IMR-90 (cell line): ENCODE measurements at regions not wholly inside any gene's neighbourhood (a gene's known extent, or its start where the extent isn't known, plus 50 kb on each side); places are given as distances from the start of the nearest gene placed in this dataset.

ENCODE experiments used
- ATAC-seq: fragments of 200-7000 bp; cut with Tn5 transposase; 2 replicates; pipeline ENCODE4 v1.9.1; 2020; ENCODE audit warnings: low read depth, mild to moderate bottlenecking, moderate library complexity
- BruUV-seq: library from RNA; stranded (reverse); fragments of 400-500 nt; replicated peaks from 2 replicates; lab custom pipeline; 2021; lab: Mats Ljungman, UMichigan
- CTCF ChIA-PET: fragments of 300-600 bp; formaldehyde crosslinking; extraction: SDS; loops from one replicate; lab custom pipeline; 2021; ENCODE audit warnings: antibody characterized with exemption; lab: Yijun Ruan, JAX
- POLR2A ChIA-PET: fragments of 300-600 bp; sonication (Branson Sonifier 250); formaldehyde crosslinking; loops from one replicate; lab custom pipeline; 2022; ENCODE audit warnings: antibody characterized with exemption; ENCODE audit not compliant: unreplicated experiment; lab: Charles Lee
- DNase-seq: peaks from one replicate; pipeline ENCODE4 v3.0.0; 2013
- H2AFZ ChIP-seq: replicated peaks from 2 replicates; pipeline ENCODE3; 2013; ENCODE audit warnings: low read length, mild to moderate bottlenecking; ENCODE audit not compliant: poor library complexity
- H2AK5ac ChIP-seq: 2 replicates; pipeline ENCODE4 v1.6.1; 2013; ENCODE audit warnings: low read depth, low read length, inconsistent platforms
- H2AK9ac ChIP-seq: replicated peaks from 2 replicates; pipeline ENCODE3; 2013; ENCODE audit warnings: mild to moderate bottlenecking, low read depth, low read length, moderate library complexity; ENCODE audit not compliant: poor library complexity
- H2BK120ac ChIP-seq: 2 replicates; pipeline ENCODE4 v1.6.1; 2013; ENCODE audit warnings: low read depth, low read length, inconsistent platforms
- H2BK15ac ChIP-seq: 3 replicates; pipeline ENCODE4 v1.6.1; 2013; ENCODE audit warnings: low read depth, low read length, inconsistent platforms
- H2BK20ac ChIP-seq: 2 replicates; pipeline ENCODE4 v1.6.1; 2013; ENCODE audit warnings: low read depth, mild to moderate bottlenecking, inconsistent platforms, low read length, moderate library complexity
- H2BK5ac ChIP-seq: 2 replicates; pipeline ENCODE4 v1.6.1; 2013; ENCODE audit warnings: mild to moderate bottlenecking, low read depth, low read length, inconsistent platforms; ENCODE audit not compliant: poor library complexity, severe bottlenecking
- H3K14ac ChIP-seq: replicated peaks from 2 replicates; pipeline ENCODE4 v1.6.1; 2013; ENCODE audit warnings: low read depth, low read length, inconsistent platforms
- H3K18ac ChIP-seq: 2 replicates; pipeline ENCODE4 v1.6.1; 2013; ENCODE audit warnings: low read depth, low read length, control low read depth
- H3K23ac ChIP-seq: 2 replicates; pipeline ENCODE4 v1.6.1; 2013; ENCODE audit warnings: low read depth, low read length, inconsistent platforms
- H3K27ac ChIP-seq: 2 replicates; pipeline ENCODE4 v1.5.1; 2013; ENCODE audit warnings: mild to moderate bottlenecking, control low read depth, low read length; ENCODE audit not compliant: insufficient read depth
- H3K27me3 ChIP-seq: 2 replicates; pipeline ENCODE4 v1.6.1; 2013; ENCODE audit warnings: low read length; ENCODE audit not compliant: control insufficient read depth, insufficient read depth
- H3K36me3 ChIP-seq: 2 replicates; pipeline ENCODE4 v1.6.1; 2013; ENCODE audit warnings: low read length, mixed read lengths; ENCODE audit not compliant: control insufficient read depth, insufficient read depth
- H3K4ac ChIP-seq: 2 replicates; pipeline ENCODE4 v1.6.1; 2013; ENCODE audit warnings: low read depth, low read length, inconsistent platforms
- H3K4me1 ChIP-seq: 2 replicates; pipeline ENCODE4 v1.6.1; 2013; ENCODE audit warnings: low read length, mixed read lengths; ENCODE audit not compliant: control insufficient read depth, insufficient read depth
- H3K4me2 ChIP-seq: 2 replicates; pipeline ENCODE4 v1.6.1; 2013; ENCODE audit warnings: low read depth, mild to moderate bottlenecking, control low read depth, low read length, moderate library complexity
- H3K4me3 ChIP-seq: 2 replicates; pipeline ENCODE4 v1.5.1; 2013; ENCODE audit warnings: low read depth, mild to moderate bottlenecking, control low read depth, low read length, moderate library complexity; ENCODE audit not compliant: insufficient read depth
- H3K56ac ChIP-seq: 2 replicates; pipeline ENCODE4 v1.6.1; 2013; ENCODE audit warnings: low read length, inconsistent platforms; ENCODE audit not compliant: insufficient read depth; ENCODE audit errors: extremely low read depth
- H3K79me1 ChIP-seq, 2 experiments: 2 replicates each; pipeline ENCODE4 v1.6.1; 2013; ENCODE audit warnings: low read length in 2 of 2, inconsistent platforms in 1 of 2, low read depth in 1 of 2
- H3K9ac ChIP-seq: 2 replicates; pipeline ENCODE4 v1.6.1; 2013; ENCODE audit warnings: low read depth, low read length, control low read depth
- H3K9me1 ChIP-seq: 2 replicates; pipeline ENCODE4 v1.6.1; 2013; ENCODE audit warnings: low read length, inconsistent platforms; ENCODE audit not compliant: insufficient read depth
- H3K9me3 ChIP-seq: 2 replicates; pipeline ENCODE4 v1.6.1; 2013; ENCODE audit warnings: low read length; ENCODE audit not compliant: control insufficient read depth, insufficient read depth
- H4K20me1 ChIP-seq: 2 replicates; pipeline ENCODE4 v1.6.1; 2013; ENCODE audit warnings: low read length, inconsistent platforms; ENCODE audit not compliant: insufficient read depth
- H4K5ac ChIP-seq: 2 replicates; pipeline ENCODE4 v1.6.1; 2013; ENCODE audit warnings: mild to moderate bottlenecking, low read depth, low read length, control low read depth
- H4K8ac ChIP-seq, 2 experiments: 2 replicates each; pipeline ENCODE4 v1.6.1; 2013; ENCODE audit warnings: low read depth in 2 of 2, low read length in 2 of 2, control low read depth in 1 of 2, inconsistent platforms in 1 of 2
- H4K91ac ChIP-seq: 2 replicates; pipeline ENCODE4 v1.6.1; 2013; ENCODE audit warnings: low read depth, low read length, inconsistent platforms; ENCODE audit not compliant: insufficient read depth
- BHLHE40 ChIP-seq: fragments of 150-350 bp; IDR thresholded peaks from 2 replicates; pipeline ENCODE4 v1.6.1; 2016; ENCODE audit warnings: mild to moderate bottlenecking, low read depth, low read length
- CEBPB ChIP-seq: IDR thresholded peaks from 2 replicates; pipeline ENCODE4 v1.6.1; 2012; ENCODE audit warnings: low read depth, low read length, improper control_type of control experiment
- CHD1 ChIP-seq: IDR thresholded peaks from 2 replicates; pipeline ENCODE4 v1.6.1; 2012; ENCODE audit warnings: low read depth, low read length, improper control_type of control experiment
- FOS ChIP-seq: fragments of 150-350 bp; IDR thresholded peaks from 2 replicates; pipeline ENCODE4 v1.6.1; 2016; ENCODE audit warnings: low read depth, low read length
- MAFK ChIP-seq: IDR thresholded peaks from 2 replicates; pipeline ENCODE4 v1.6.1; 2012; ENCODE audit warnings: low read depth, low read length, improper control_type of control experiment
- MAZ ChIP-seq: IDR thresholded peaks from 2 replicates; pipeline ENCODE4 v1.6.1; 2012; ENCODE audit warnings: low read depth, mild to moderate bottlenecking, low read length, improper control_type of control experiment, moderate library complexity, borderline replicate concordance
- MXI1 ChIP-seq: IDR thresholded peaks from 2 replicates; pipeline ENCODE4 v1.6.1; 2012; ENCODE audit warnings: low read depth, mild to moderate bottlenecking, low read length, moderate library complexity, borderline replicate concordance
- NFE2L2 ChIP-seq: fragments of 150-350 bp; IDR thresholded peaks from 2 replicates; pipeline ENCODE4 v1.6.1; 2016; ENCODE audit warnings: low read depth, mild to moderate bottlenecking, low read length
- POLR2A ChIP-seq: IDR thresholded peaks from 2 replicates; pipeline ENCODE4 v1.6.1; 2012; ENCODE audit warnings: mild to moderate bottlenecking, low read depth, low read length
- RFX5 ChIP-seq: IDR thresholded peaks from 2 replicates; pipeline ENCODE4 v1.8.0; 2012; ENCODE audit warnings: low read depth, mild to moderate bottlenecking, low read length, moderate library complexity
- SMC3 ChIP-seq: fragments of 150-350 bp; IDR thresholded peaks from 2 replicates; pipeline ENCODE4 v1.6.1; 2016; ENCODE audit warnings: low read depth, mild to moderate bottlenecking, antibody characterized with exemption, low read length, moderate library complexity
- WGBS, 2 experiments: methylation state at CpG; one replicate each; pipeline versions ENCODE4 v1.1.5 to v1.1.7; 2013; ENCODE audit warnings: missing lambda C conversion rate in 2 of 2; ENCODE audit not compliant: insufficient read length in 1 of 2; ENCODE audit errors: extremely low coverage in 2 of 2; 5-methylcytosine and 5-hydroxymethylcytosine counted together
- dilution Hi-C: fragments of 300-500 bp; cut with HindIII; formaldehyde crosslinking; loops from one replicate; pipeline ENCODE4 v1.14.3; 2018; ENCODE audit warnings: low sequenced_read_pairs; ENCODE audit not compliant: unreplicated experiment
- in situ Hi-C: fragments of 300-500 bp; cut with MboI; formaldehyde crosslinking; loops from 3 replicates; pipeline ENCODE4 v1.14.3; 2019; ENCODE audit warnings: low sequenced_read_pairs, inconsistent platforms, mixed read lengths
- intact Hi-C: fragments of 100-400 bp; cut with micrococcal nuclease; formaldehyde crosslinking; loops from 2 replicates; pipeline ENCODE4 v1.10.0; 2022
- TF ChIP-seq, protein P1 (sequence below): conservative IDR thresholded peaks from 2 replicates; pipeline ENCODE4 v1.5.1; 2012; ENCODE audit warnings: mild to moderate bottlenecking, low read depth, low read length, improper control_type of control experiment
- TF ChIP-seq, protein P2 (sequence below): fragments of 150-350 bp; IDR thresholded peaks from 2 replicates; pipeline ENCODE4 v1.6.1; 2017; ENCODE audit warnings: mild to moderate bottlenecking, antibody characterized with exemption, low read length, low read depth
- TF ChIP-seq, protein P3 (sequence below): fragments of 150-350 bp; IDR thresholded peaks from 2 replicates; pipeline ENCODE4 v1.6.1; 2016; ENCODE audit warnings: low read depth, mild to moderate bottlenecking, low read length, moderate library complexity, borderline replicate concordance

DNA sequence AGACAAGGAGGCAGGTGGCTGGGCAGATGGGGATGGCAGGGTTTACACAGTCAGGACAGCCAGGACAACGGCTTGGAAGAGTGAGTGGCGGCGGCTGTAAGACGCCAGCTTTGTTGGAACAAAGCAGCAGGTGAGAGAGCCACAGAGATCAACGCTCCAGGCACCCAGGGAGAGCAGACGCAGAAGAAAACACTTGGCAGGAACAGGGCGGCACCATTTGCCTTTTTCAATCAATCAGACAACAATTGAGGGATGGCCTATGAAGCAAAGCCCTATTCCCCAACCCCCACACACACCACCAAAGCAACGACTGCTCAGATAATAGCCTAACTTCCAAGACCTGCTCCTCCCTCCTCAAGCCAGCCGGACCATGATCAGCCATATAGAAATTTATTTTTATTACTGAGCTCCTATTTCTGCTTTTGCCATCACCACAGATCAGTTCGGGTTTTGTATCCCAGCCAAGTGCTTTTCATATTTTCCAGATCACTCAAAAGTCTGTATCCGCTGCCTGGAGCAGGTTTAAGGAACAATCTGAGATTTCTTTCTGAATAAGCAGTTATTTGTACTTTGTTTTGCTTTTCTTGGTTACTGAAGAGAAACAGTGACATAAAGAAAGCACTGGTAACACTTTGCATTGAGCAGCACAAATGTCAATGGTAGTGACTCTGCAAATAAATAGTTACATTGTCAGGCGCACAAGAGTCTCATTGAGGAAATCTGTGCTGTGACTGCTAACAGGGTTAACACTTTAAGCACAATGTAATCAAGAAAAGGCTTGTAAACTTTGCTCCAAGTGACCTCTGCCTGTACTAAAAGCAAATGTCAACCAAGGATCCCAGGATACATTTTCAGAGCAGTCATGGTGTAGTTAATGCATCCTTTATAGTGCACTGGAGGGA is 81.8 kb upstream of the RBPJ start:
- ATAC-seq (peak; percentile 57), DNase-seq (peak; percentile 75)
- H3K23ac ChIP-seq, result peak overlapping the region; percentile 68; the same call in 1 of the 2 replicates
- dilution Hi-C loops (no loop called here), intact Hi-C loops (loop anchor here (5.0 kb wide), 1 partner anchor 83 kb away; the partner anchor contains the start of gene RBPJ), in situ Hi-C loops (no loop called here)
- peak overlapping the region; percentile 83 for H3K4ac ChIP-seq
- H2BK20ac ChIP-seq, result peak overlapping the region; percentile 73
- H3K79me1 ChIP-seq, result no peaks in the 10 kb centered on the region
- CTCF ChIA-PET, result no interaction called here
- no peaks in the 10 kb centered on the region for H3K9me3 ChIP-seq
- H2BK15ac ChIP-seq, result peak overlapping the region; percentile 29; the same call in 2 of the 3 replicates
- peak overlapping the region; percentile 86 for H2AFZ ChIP-seq
- BruUV-seq, result no TSS peak
- peak overlapping the region; percentile 30; the same call in 1 of the 2 replicates for H2AK5ac ChIP-seq
- no peaks in the 10 kb centered on the region for H3K36me3 ChIP-seq
- H3K9ac ChIP-seq, result peak overlapping the region; percentile 47
- H3K56ac ChIP-seq, result peak overlapping the region; percentile 7; the same call in 1 of the 2 replicates
- H3K27ac ChIP-seq, result peak overlapping the region; percentile 84
- peak overlapping the region; percentile 72 for H4K5ac ChIP-seq
- peaks cover 16% of the 10 kb centered on the region for H3K4me1 ChIP-seq
- no peak overlapping the region for H3K4me3 ChIP-seq
- H3K9me1 ChIP-seq, result peaks cover 7% of the 10 kb centered on the region
- H2AK9ac ChIP-seq, result peak overlapping the region; percentile 70
- H4K8ac ChIP-seq, result peak overlapping the region; percentile 25 to 67; a peak in 3 of 4 replicates
- H3K18ac ChIP-seq, result peak overlapping the region; percentile 85
- POLR2A ChIA-PET, result interaction anchor here (0.6 to 0.8 kb wide), 2 partner anchors 9 to 347 kb away, joined by 3 to 5 read pairs; no protein-coding TSS in a partner anchor
- peak overlapping the region; percentile 80 for H3K4me2 ChIP-seq
- no peaks in the 10 kb centered on the region for H3K27me3 ChIP-seq
- TF ChIP-seq CEBPB (no peak), SMC3 (no peak), NFE2L2 (no peak), RFX5 (no peak), MAFK (no peak), POLR2A (no peak), CHD1 (no peak), FOS (no peak), MXI1 (no peak), BHLHE40 (no peak), MAZ (no peak)
- TF ChIP-seq, protein P1, sequence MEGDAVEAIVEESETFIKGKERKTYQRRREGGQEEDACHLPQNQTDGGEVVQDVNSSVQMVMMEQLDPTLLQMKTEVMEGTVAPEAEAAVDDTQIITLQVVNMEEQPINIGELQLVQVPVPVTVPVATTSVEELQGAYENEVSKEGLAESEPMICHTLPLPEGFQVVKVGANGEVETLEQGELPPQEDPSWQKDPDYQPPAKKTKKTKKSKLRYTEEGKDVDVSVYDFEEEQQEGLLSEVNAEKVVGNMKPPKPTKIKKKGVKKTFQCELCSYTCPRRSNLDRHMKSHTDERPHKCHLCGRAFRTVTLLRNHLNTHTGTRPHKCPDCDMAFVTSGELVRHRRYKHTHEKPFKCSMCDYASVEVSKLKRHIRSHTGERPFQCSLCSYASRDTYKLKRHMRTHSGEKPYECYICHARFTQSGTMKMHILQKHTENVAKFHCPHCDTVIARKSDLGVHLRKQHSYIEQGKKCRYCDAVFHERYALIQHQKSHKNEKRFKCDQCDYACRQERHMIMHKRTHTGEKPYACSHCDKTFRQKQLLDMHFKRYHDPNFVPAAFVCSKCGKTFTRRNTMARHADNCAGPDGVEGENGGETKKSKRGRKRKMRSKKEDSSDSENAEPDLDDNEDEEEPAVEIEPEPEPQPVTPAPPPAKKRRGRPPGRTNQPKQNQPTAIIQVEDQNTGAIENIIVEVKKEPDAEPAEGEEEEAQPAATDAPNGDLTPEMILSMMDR, result no peak
- TF ChIP-seq, protein P2, sequence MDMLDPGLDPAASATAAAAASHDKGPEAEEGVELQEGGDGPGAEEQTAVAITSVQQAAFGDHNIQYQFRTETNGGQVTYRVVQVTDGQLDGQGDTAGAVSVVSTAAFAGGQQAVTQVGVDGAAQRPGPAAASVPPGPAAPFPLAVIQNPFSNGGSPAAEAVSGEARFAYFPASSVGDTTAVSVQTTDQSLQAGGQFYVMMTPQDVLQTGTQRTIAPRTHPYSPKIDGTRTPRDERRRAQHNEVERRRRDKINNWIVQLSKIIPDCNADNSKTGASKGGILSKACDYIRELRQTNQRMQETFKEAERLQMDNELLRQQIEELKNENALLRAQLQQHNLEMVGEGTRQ, result no peak
- TF ChIP-seq, protein P3, sequence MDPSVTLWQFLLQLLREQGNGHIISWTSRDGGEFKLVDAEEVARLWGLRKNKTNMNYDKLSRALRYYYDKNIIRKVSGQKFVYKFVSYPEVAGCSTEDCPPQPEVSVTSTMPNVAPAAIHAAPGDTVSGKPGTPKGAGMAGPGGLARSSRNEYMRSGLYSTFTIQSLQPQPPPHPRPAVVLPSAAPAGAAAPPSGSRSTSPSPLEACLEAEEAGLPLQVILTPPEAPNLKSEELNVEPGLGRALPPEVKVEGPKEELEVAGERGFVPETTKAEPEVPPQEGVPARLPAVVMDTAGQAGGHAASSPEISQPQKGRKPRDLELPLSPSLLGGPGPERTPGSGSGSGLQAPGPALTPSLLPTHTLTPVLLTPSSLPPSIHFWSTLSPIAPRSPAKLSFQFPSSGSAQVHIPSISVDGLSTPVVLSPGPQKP, result no peak
- H3K14ac ChIP-seq, result peak overlapping the region; percentile 57
- peak overlapping the region; percentile 61 for H2BK120ac ChIP-seq
- 43% methylated on average over 5 of the region's 12 CpGs; no CpG with 5 or more reads in 1 of the 2 experiments for WGBS, 2 experiments
- H4K20me1 ChIP-seq, result no peaks in the 10 kb centered on the region
- H4K91ac ChIP-seq, result peak overlapping the region; percentile 64
- H2BK5ac ChIP-seq, result peak overlapping the region; percentile 87
